Small intestine (tissue), 7 donors: ENCODE measurements at regions not wholly inside any gene's neighbourhood (a gene's known extent, or its start where the extent isn't known, plus 50 kb on each side); places are given as distances from the start of the nearest gene placed in this dataset.
"Not testable (repeated sequence)": the region's sequence is repeated elsewhere in the genome, so short reads cannot be mapped to it uniquely, and the experiment has no call there.

ENCODE experiments used
- DNase-seq, 2 donors: peaks; one replicate each; pipeline versions ENCODE4 v3.0.0 to v3.0.0-alpha.2; 2013
- FAIRE-seq: peaks from 2 replicates; lab custom pipeline; 2012; peaks lifted over from hg19 to GRCh38; lab: Jason Lieb, UNC
- H3K27ac ChIP-seq, 3 donors: one replicate each; pipeline ENCODE4 v1.5.1; 2013; ENCODE audit warnings: low read length in 2 of 3, mild to moderate bottlenecking in 2 of 3, control low read depth in 1 of 3, inconsistent platforms in 1 of 3, low read depth in 1 of 3, moderate library complexity in 1 of 3
- H3K27me3 ChIP-seq, 3 donors: one replicate each; pipeline ENCODE4 v1.6.1; 2013; ENCODE audit warnings: low read length in 3 of 3, inconsistent platforms in 1 of 3; ENCODE audit not compliant: control insufficient read depth in 3 of 3, insufficient read depth in 3 of 3
- H3K36me3 ChIP-seq, 3 donors: one replicate each; pipeline ENCODE4 v1.6.1; 2013; ENCODE audit warnings: low read length in 3 of 3, inconsistent platforms in 1 of 3, low read depth in 1 of 3, mild to moderate bottlenecking in 1 of 3, moderate library complexity in 1 of 3; ENCODE audit not compliant: control insufficient read depth in 3 of 3, insufficient read depth in 2 of 3
- H3K4me1 ChIP-seq, 3 donors: one replicate each; pipeline ENCODE4 v1.6.1; 2013; ENCODE audit warnings: low read length in 2 of 3, inconsistent platforms in 1 of 3, low read depth in 1 of 3, mild to moderate bottlenecking in 1 of 3, moderate library complexity in 1 of 3; ENCODE audit not compliant: control insufficient read depth in 3 of 3, insufficient read depth in 2 of 3
- H3K4me3 ChIP-seq, 3 donors: one replicate each; pipeline ENCODE4 v1.5.1; 2013; ENCODE audit warnings: low read length in 3 of 3, control low read depth in 1 of 3, inconsistent platforms in 1 of 3, low read depth in 1 of 3, mild to moderate bottlenecking in 1 of 3, moderate library complexity in 1 of 3
- H3K9me3 ChIP-seq, 2 donors: one replicate each; pipeline ENCODE4 v1.6.1; 2013; ENCODE audit warnings: low read depth in 1 of 2, low read length in 1 of 2; ENCODE audit not compliant: control insufficient read depth in 2 of 2, insufficient read depth in 1 of 2
- WGBS, 3 donors: extraction: QIAGEN DNeasy Blood & Tissue Kit; methylation state at CpG; one replicate each; pipeline ENCODE4 v1.1.7; 2013; 5-methylcytosine and 5-hydroxymethylcytosine counted together
- donor health status: healthy with polysubstance abuse.
- donor health status: control.
- donor health status: control.
- donor health status: Bipolar disorder and iron deficiency.
- donor health status: healthy.

DNA sequence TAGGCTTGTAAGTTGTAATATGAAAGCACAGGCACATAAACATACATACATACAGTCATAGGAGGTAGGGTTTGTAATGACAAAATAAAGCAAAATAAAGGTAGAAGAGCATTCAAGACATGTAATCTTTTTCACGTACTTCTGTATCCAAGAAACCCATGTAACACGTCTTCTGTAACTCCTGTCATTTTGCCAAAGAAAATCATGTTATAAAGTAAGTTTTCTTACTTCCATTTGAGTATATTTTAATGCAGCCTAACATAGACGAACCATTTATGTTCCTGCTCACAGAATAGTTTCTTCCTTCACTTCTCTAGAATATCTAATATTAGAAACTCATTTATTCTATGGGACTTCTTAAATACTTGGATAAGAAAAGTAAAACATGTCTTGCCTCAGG lies 1884.0 kb upstream of the CELF4 start:
- Histone ChIP-seq H3K27ac (no peak overlapping the region), H3K4me3 (no peak overlapping the region), H3K9me3 (no peaks in the 10 kb centered on the region), H3K27me3 (no peaks in the 10 kb centered on the region), H3K4me1 (no peaks in the 10 kb centered on the region), H3K36me3 (no peaks in the 10 kb centered on the region)
- FAIRE-seq (no peak), DNase-seq (no peak)
- 76 to 91% (median 81%) methylated on average over 3 of the region's 3 CpGs for WGBS, 3 donors

- H3K4me1 ChIP-seq = no peaks in the 10 kb centered on the region
- no peaks in the 10 kb centered on the region for H3K27me3 ChIP-seq
- WGBS, 3 donors = 43 to 61% (median 52%) methylated on average over 1 of the region's 1 CpG
- no peaks in the 10 kb centered on the region for H3K36me3 ChIP-seq
- H3K9me3 ChIP-seq = no peaks in the 10 kb centered on the region
- no peak overlapping the region for H3K4me3 ChIP-seq
- DNase-seq (no peak), FAIRE-seq (no peak)
- H3K27ac ChIP-seq = no peak overlapping the region
Measured at GRCh38 chr18:39448942-39449341, 1883.3 kb upstream of the CELF4 start.

- not testable (repeated sequence) for FAIRE-seq, DNase-seq, H3K27me3 ChIP-seq, H3K36me3 ChIP-seq, H3K4me3 ChIP-seq, H3K4me1 ChIP-seq, H3K27ac ChIP-seq, H3K9me3 ChIP-seq
- 73 to 86% (median 86%) methylated on average over 2 of the region's 2 CpGs for WGBS, 3 donors
Measured at GRCh38 chr18:39444957-39445356, 1879.4 kb upstream of the CELF4 start.

- FAIRE-seq = no peak
- no peaks in the 10 kb centered on the region for H3K4me1 ChIP-seq
- WGBS, 3 donors = 80 to 81% (median 81%) methylated on average over 2 of the region's 2 CpGs
- H3K4me3 ChIP-seq = no peak overlapping the region
- no peaks in the 10 kb centered on the region for H3K36me3 ChIP-seq
- no peak for DNase-seq
- no peaks in the 10 kb centered on the region for H3K27me3 ChIP-seq
- no peaks in the 10 kb centered on the region for H3K9me3 ChIP-seq
- H3K27ac ChIP-seq = no peak overlapping the region
Measured at GRCh38 chr18:39441648-39442047, 1876.0 kb upstream of the CELF4 start.

GRCh38 chr18:39435996-39436395 lies 1870.4 kb upstream of the CELF4 start:
- DNase-seq (no peak), FAIRE-seq (no peak)
- 7 to 38% (median 22%) methylated on average over 1 of the region's 1 CpG for WGBS, 3 donors
- no peak overlapping the region for H3K4me3 ChIP-seq
- H3K27me3 ChIP-seq = no peaks in the 10 kb centered on the region
- H3K36me3 ChIP-seq = no peaks in the 10 kb centered on the region
- no peaks in the 10 kb centered on the region for H3K9me3 ChIP-seq
- no peaks in the 10 kb centered on the region for H3K4me1 ChIP-seq
- no peak overlapping the region for H3K27ac ChIP-seq

- no peaks in the 10 kb centered on the region for H3K9me3 ChIP-seq
- H3K4me1 ChIP-seq = no peaks in the 10 kb centered on the region
- FAIRE-seq (no peak), DNase-seq (no peak)
- H3K36me3 ChIP-seq = no peaks in the 10 kb centered on the region
- 77 to 90% (median 90%) methylated on average over 2 of the region's 2 CpGs for WGBS, 3 donors
- no peaks in the 10 kb centered on the region for H3K27me3 ChIP-seq
- H3K27ac ChIP-seq = no peak overlapping the region
- H3K4me3 ChIP-seq = no peak overlapping the region
Measured at GRCh38 chr18:39435209-39435608, 1869.6 kb upstream of the CELF4 start.

- 84 to 88% (median 85%) methylated on average over 3 of the region's 3 CpGs for WGBS, 3 donors
Measured at GRCh38 chr18:39434223-39434920, 1868.8 kb upstream of the CELF4 start.

DNA sequence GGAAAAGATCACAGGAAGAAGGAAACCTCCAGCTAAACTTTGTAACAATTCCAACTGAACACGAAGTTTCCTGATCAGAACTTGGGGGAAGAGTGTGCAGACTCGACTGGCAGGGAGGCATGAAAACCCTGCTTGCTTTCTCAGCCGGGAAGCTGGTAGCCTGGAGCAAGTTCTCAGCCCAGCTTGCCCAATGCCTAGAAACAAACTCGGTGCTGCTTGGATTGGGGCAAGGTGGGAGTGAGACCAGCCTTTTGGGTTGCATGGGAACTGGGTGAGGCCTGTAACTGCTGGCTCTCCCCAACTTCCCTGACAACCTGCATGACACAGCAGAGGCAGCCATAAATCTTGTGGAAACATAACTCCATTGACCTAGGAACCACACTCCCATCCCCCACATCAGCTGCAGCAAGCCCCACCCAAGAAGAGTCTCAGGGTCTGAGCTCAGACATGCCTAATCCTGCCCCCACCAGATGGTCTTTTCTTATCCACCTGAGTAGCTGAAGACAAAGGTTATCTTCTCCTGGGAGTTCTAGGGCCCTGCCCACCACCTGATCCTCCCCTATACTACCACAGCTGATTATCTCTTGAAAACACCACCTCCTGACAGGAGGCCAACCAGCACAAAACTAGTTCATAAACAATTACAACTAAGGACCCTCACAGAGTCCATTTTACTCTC lies 1859.7 kb upstream of the CELF4 start:
- DNase-seq (no peak), FAIRE-seq (no peak)
- H3K4me1 ChIP-seq = no peaks in the 10 kb centered on the region
- WGBS, 3 donors = 76 to 94% (median 90%) methylated on average over 4 of the region's 4 CpGs
- H3K36me3 ChIP-seq = no peaks in the 10 kb centered on the region
- H3K27ac ChIP-seq = no peak overlapping the region
- H3K9me3 ChIP-seq = peaks cover 0 to 3% of the 10 kb centered on the region in 2 donors
- no peaks in the 10 kb centered on the region for H3K27me3 ChIP-seq
- H3K4me3 ChIP-seq = no peak overlapping the region

More at GRCh38 chr18:39434223-39434920, 1868.8 kb upstream of the CELF4 start:
- Histone ChIP-seq H3K27ac (no peak overlapping the region), H3K9me3 (no peaks in the 10 kb centered on the region), H3K4me1 (no peaks in the 10 kb centered on the region), H3K27me3 (no peaks in the 10 kb centered on the region), H3K4me3 (no peak overlapping the region), H3K36me3 (no peaks in the 10 kb centered on the region)
- no peak for FAIRE-seq
- DNase-seq = no peak
